ENCODE measurements at regions not wholly inside any gene's neighbourhood (a gene's known extent, or its start where the extent isn't known, plus 50 kb on each side); places are given as distances from the start of the nearest gene placed in this dataset.
A peak's percentile ranks its signal among the peaks of the same experiment; 100 is the strongest.

DNA sequence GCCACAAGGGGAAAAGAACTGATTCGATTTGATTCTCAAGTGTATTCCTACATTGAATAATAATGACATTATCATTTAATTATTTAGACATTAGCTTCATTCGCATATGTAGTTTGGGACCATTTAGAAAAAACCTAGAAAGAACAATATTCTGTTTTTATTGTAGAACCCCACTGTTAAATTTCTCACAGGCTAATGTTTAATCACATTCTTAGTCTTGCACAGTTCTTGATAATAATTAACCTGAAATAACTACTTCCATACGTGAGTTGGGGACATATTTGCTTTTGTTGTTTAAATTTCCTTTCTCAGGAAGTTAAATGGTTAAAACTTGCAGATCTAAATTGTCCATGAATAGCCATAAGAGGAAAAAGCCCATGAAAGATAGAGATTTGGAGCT is 275.2 kb downstream of the TFAP2B start:
- ChIA-PET CTCF (ENCODE audit: low intra/inter-chr PET ratio, low total read pairs) (no interaction called here), POLR2A (no interaction called here)
- Histone ChIP-seq H3K9ac (ENCODE audit: insufficient read depth, low read depth, low read length) (no peak overlapping the region), H3K79me2 (ENCODE audit: insufficient read depth, low read length) (no peaks in the 10 kb centered on the region), H2AFZ (ENCODE audit: low read length) (no peak overlapping the region), H3K27me3 (ENCODE audit: control insufficient read depth in 1 of 2, insufficient read depth in 2 of 2, low read length in 2 of 2) (no peaks in the 10 kb centered on the region), H3K27ac (ENCODE audit: extremely low read length, insufficient read depth, low read length) (no peak overlapping the region), H3K4me2 (ENCODE audit: low read depth, low read length) (no peak overlapping the region), H3K9me3 (ENCODE audit: low read length) (peaks cover 61% of the 10 kb centered on the region), H3K4me1 (ENCODE audit: insufficient read depth, low read length) (no peaks in the 10 kb centered on the region), H4K20me1 (ENCODE audit: insufficient read depth, low read length) (no peaks in the 10 kb centered on the region), H3K4me3 (replicated peaks in 1 of 3; ENCODE audit: insufficient read depth in 1 of 3, low read depth in 2 of 3, low read length in 3 of 3) (no peak overlapping the region), H3K36me3 (replicated peaks in 1 of 2; ENCODE audit: control insufficient read depth in 1 of 2, insufficient read depth in 2 of 2, low read length in 2 of 2) (no peaks in the 10 kb centered on the region)
- 18% methylated on average over 3 of the region's 3 CpGs for WGBS (ENCODE audit: low lambda C conversion rate)
- in situ Hi-C loops (cut with HindIII; ENCODE audit: extremely low pct_ligation_motif_present, low pct_unique_long_range_greater_than_20kb) (no loop called here), intact Hi-C loops (cut with micrococcal nuclease; ENCODE audit: unreplicated experiment) (no loop called here)
- TF ChIP-seq SALL2 (CRISPR knock-in tag; IDR thresholded peaks at IDR 0.05), result no peak
- TF ChIP-seq, protein P1, sequence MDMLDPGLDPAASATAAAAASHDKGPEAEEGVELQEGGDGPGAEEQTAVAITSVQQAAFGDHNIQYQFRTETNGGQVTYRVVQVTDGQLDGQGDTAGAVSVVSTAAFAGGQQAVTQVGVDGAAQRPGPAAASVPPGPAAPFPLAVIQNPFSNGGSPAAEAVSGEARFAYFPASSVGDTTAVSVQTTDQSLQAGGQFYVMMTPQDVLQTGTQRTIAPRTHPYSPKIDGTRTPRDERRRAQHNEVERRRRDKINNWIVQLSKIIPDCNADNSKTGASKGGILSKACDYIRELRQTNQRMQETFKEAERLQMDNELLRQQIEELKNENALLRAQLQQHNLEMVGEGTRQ (IDR thresholded peaks at IDR 0.05; ENCODE audit: low read depth, low read length), result no peak
- TF ChIP-seq, protein P1 (CRISPR knock-in tag; IDR thresholded peaks at IDR 0.05; ENCODE audit: borderline replicate concordance), result no peak
- TF ChIP-seq, protein P2, sequence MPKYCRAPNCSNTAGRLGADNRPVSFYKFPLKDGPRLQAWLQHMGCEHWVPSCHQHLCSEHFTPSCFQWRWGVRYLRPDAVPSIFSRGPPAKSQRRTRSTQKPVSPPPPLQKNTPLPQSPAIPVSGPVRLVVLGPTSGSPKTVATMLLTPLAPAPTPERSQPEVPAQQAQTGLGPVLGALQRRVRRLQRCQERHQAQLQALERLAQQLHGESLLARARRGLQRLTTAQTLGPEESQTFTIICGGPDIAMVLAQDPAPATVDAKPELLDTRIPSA (CRISPR knock-in tag; IDR thresholded peaks at IDR 0.05; ENCODE audit: borderline replicate concordance), result no peak
- no peak for TF ChIP-seq ZNF614 (CRISPR knock-in tag; IDR thresholded peaks at IDR 0.05; ENCODE audit: borderline replicate concordance)
- 0 out of 2 replicates have a peak, but pooled peaks have one; percentile 20 for TF ChIP-seq ZNF652 (CRISPR knock-in tag; IDR thresholded peaks at IDR 0.05; ENCODE audit: borderline replicate concordance, low read depth)
- no peak for TF ChIP-seq KDM6A (CRISPR knock-in tag; IDR thresholded peaks at IDR 0.05; ENCODE audit: low read depth)
- no peak for TF ChIP-seq HNRNPL (IDR thresholded peaks at IDR 0.05; ENCODE audit: low read depth, low read length)
- no peak for ATAC-seq
- no TSS peak for BruUV-seq (replicated peaks)
- no peak for DNase-seq (ENCODE audit: low spot score)
- FAIRE-seq, result no peak
